Ishikawa (cell line): ENCODE measurements at regions not wholly inside any gene's neighbourhood (a gene's known extent, or its start where the extent isn't known, plus 50 kb on each side); places are given as distances from the start of the nearest gene placed in this dataset.

Source experiments
- CEBPB ChIP-seq: IDR thresholded peaks from 2 replicates; pipeline ENCODE4 v1.6.1; 2012
- CREB1 ChIP-seq: IDR thresholded peaks from 2 replicates; pipeline ENCODE4 v1.6.1; 2012; ENCODE audit warnings: low read depth
- EGR1 ChIP-seq: IDR thresholded peaks from 2 replicates; pipeline ENCODE4 v1.6.1; 2012
- EP300 ChIP-seq: IDR thresholded peaks from 2 replicates; pipeline ENCODE4 v1.6.1; 2012; ENCODE audit warnings: borderline replicate concordance
- FOXM1 ChIP-seq: IDR thresholded peaks from 2 replicates; pipeline ENCODE4 v1.6.1; 2012; ENCODE audit warnings: low read depth, borderline replicate concordance
- NFIC ChIP-seq: IDR thresholded peaks from 2 replicates; pipeline ENCODE4 v1.6.1; 2012
- RAD21 ChIP-seq: IDR thresholded peaks from 2 replicates; pipeline ENCODE4 v1.6.1; 2012; ENCODE audit warnings: low read depth
- REST ChIP-seq: IDR thresholded peaks from 2 replicates; pipeline ENCODE4 v1.6.1; 2012; ENCODE audit warnings: low read depth, mild to moderate bottlenecking
- TAF1 ChIP-seq: IDR thresholded peaks from 2 replicates; pipeline ENCODE4 v1.6.1; 2012; ENCODE audit warnings: low read depth, mild to moderate bottlenecking
- TCF12 ChIP-seq: IDR thresholded peaks from 2 replicates; pipeline ENCODE4 v1.6.1; 2012; ENCODE audit warnings: low read depth
- TEAD4 ChIP-seq: IDR thresholded peaks from 2 replicates; pipeline ENCODE4 v1.6.1; 2012
- YY1 ChIP-seq: IDR thresholded peaks from 2 replicates; pipeline ENCODE4 v1.6.1; 2012; ENCODE audit warnings: low read depth
- ZBTB7A ChIP-seq: IDR thresholded peaks from 2 replicates; pipeline ENCODE4 v1.6.1; 2012; ENCODE audit warnings: low read depth
- TF ChIP-seq, protein P1 (sequence below): IDR thresholded peaks from 2 replicates; pipeline ENCODE4 v1.6.1; 2012
- TF ChIP-seq, protein P2 (sequence below): IDR thresholded peaks from 2 replicates; pipeline ENCODE4 v1.6.1; 2012

GRCh38 chr5:100188778-100189177, 346.4 kb upstream of the FAM174A start:
- no peak for TF ChIP-seq NFIC
- no peak for TF ChIP-seq CEBPB
- TF ChIP-seq RAD21, result no peak
- TF ChIP-seq FOXM1, result no peak
- TF ChIP-seq, protein P1, sequence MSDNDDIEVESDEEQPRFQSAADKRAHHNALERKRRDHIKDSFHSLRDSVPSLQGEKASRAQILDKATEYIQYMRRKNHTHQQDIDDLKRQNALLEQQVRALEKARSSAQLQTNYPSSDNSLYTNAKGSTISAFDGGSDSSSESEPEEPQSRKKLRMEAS, result no peak
- no peak for TF ChIP-seq YY1
- TF ChIP-seq REST, result no peak
- no peak for TF ChIP-seq EGR1
- TF ChIP-seq TAF1, result no peak
- TF ChIP-seq EP300, result no peak
- TF ChIP-seq TEAD4, result no peak
- TF ChIP-seq, protein P2, sequence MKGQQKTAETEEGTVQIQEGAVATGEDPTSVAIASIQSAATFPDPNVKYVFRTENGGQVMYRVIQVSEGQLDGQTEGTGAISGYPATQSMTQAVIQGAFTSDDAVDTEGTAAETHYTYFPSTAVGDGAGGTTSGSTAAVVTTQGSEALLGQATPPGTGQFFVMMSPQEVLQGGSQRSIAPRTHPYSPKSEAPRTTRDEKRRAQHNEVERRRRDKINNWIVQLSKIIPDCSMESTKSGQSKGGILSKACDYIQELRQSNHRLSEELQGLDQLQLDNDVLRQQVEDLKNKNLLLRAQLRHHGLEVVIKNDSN, result no peak
- no peak for TF ChIP-seq ZBTB7A
- TF ChIP-seq TCF12, result no peak
- TF ChIP-seq CREB1, result no peak

GRCh38 chr5:100188339-100188738, 346.8 kb upstream of the FAM174A start:
- TF ChIP-seq YY1 (no peak), NFIC (no peak), REST (no peak), EP300 (no peak), CEBPB (peak; percentile 70)
- TF ChIP-seq, protein P2, result no peak
- TF ChIP-seq, protein P1, result no peak

DNA sequence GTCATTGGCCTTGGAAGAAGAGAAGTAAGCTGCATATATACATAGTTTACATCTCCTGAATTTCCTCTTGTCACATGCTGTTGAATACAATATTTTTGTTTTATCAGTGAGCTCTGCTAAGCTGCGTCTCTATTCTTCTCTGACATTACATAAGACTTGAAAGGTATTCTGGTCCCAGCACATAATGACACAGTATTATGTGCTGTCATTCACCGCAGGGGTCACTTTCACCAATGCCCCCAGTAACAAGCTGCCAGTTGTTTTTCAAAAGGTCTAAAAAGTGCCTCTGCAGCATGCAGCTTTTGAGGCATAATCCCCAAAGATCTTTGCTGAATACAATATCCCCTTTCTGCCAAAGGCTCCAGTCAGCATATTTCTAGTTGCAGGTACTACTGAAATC, 349.0 kb upstream of the FAM174A start:
- TF ChIP-seq, protein P1, result no peak
- TF ChIP-seq CREB1 (no peak), RAD21 (no peak), FOXM1 (no peak), CEBPB (no peak), ZBTB7A (no peak), NFIC (no peak), TCF12 (no peak), YY1 (no peak), EP300 (no peak), EGR1 (no peak), TEAD4 (no peak), TAF1 (no peak)
- TF ChIP-seq, protein P2, result no peak

DNA sequence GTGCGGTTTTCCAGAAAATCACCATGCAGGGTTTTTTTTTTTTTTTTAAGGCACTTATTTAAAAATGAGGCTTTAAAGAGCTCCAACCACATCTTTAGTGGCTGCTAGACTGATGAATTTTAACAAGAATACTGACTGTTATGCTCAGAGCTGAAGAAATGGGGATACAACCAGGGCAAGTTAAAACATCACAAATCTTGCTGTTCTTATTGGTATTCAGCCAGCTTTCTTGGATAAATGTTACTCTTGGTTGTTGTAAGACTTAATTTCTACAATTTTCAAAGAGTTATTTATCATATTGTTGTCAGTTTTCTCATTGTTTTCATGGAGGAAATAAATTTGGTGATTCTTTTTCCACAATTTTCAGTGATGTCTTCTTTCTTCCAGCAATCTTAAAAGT, 352.8 kb upstream of the FAM174A start:
- TF ChIP-seq RAD21, result no peak
- TF ChIP-seq TEAD4, result no peak
- TF ChIP-seq, protein P1, result no peak
- TF ChIP-seq CEBPB, result no peak
- TF ChIP-seq FOXM1, result no peak
- no peak for TF ChIP-seq EP300
- TF ChIP-seq TAF1, result no peak
- no peak for TF ChIP-seq ZBTB7A
- TF ChIP-seq CREB1, result no peak
- no peak for TF ChIP-seq EGR1
- TF ChIP-seq TCF12, result no peak

DNA sequence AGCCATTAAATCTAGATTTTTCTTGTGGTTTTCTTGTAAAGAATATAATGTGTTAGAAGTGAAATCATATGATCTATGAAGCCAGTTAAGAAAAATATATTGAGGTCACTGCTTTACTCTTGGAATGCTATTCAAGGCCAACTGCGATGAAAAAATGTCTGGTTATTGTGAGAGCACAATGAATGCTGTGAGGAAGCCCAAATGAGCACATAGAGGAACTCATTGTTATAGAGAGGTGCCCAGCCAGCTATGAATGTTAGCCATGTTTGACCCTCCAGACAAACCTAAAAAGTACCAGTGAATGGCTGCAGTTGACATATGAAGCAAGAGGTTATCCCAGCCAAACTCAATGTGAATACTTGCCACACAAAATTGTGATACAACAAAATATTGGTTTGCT, 359.8 kb upstream of the FAM174A start:
- TF ChIP-seq NFIC (no peak), ZBTB7A (no peak), FOXM1 (no peak), TAF1 (no peak), REST (no peak), RAD21 (no peak), CREB1 (no peak)
- TF ChIP-seq, protein P1, result no peak
- TF ChIP-seq, protein P2, result no peak
